ENCODE measurements at regions not wholly inside any gene's neighbourhood (a gene's known extent, or its start where the extent isn't known, plus 50 kb on each side); places are given as distances from the start of the nearest gene placed in this dataset.

- no peak for TF ChIP-seq CTCF (IDR thresholded peaks at IDR 0.05)
- no peak for DNase-seq (ENCODE audit: low spot score)
- no peaks in the 10 kb centered on the region for H3K36me3 ChIP-seq
- no peaks in the 10 kb centered on the region for H3K27me3 ChIP-seq (replicated peaks; ENCODE audit: insufficient read depth)
- no peak overlapping the region for H3K27ac ChIP-seq
- H3K4me1 ChIP-seq (ENCODE audit: control insufficient read depth in 1 of 2, low read depth in 2 of 2) = no peaks in the 10 kb centered on the region
- H3K9me3 ChIP-seq = no peaks in the 10 kb centered on the region
- H3K4me3 ChIP-seq = no peak overlapping the region
- ATAC-seq (ENCODE audit: insufficient number of reproducible peaks, low FRiP score, low read depth) = no peak
Measured at GRCh38 chr12:17470460-17470859, 619.5 kb downstream of the RERGL start.

GRCh38 chr12:17459214-17459613 is 630.8 kb downstream of the RERGL start:
- no peaks in the 10 kb centered on the region for H3K27me3 ChIP-seq (replicated peaks; ENCODE audit: insufficient read depth)
- H3K27ac ChIP-seq = no peak overlapping the region
- ATAC-seq (ENCODE audit: insufficient number of reproducible peaks, low FRiP score, low read depth) = no peak
- no peaks in the 10 kb centered on the region for H3K9me3 ChIP-seq
- TF ChIP-seq CTCF (IDR thresholded peaks at IDR 0.05) = no peak
- H3K4me3 ChIP-seq = no peak overlapping the region
- H3K36me3 ChIP-seq = no peaks in the 10 kb centered on the region
- no peak for DNase-seq (ENCODE audit: low spot score)
- no peaks in the 10 kb centered on the region for H3K4me1 ChIP-seq (ENCODE audit: control insufficient read depth in 1 of 2, low read depth in 2 of 2)

- Histone ChIP-seq H3K4me1 (ENCODE audit: control insufficient read depth in 1 of 2, low read depth in 2 of 2) (no peaks in the 10 kb centered on the region), H3K27me3 (replicated peaks; ENCODE audit: insufficient read depth) (no peaks in the 10 kb centered on the region), H3K9me3 (no peaks in the 10 kb centered on the region), H3K27ac (no peak overlapping the region), H3K4me3 (no peak overlapping the region), H3K36me3 (no peaks in the 10 kb centered on the region)
- DNase-seq (ENCODE audit: low spot score) (no peak), ATAC-seq (ENCODE audit: insufficient number of reproducible peaks, low FRiP score, low read depth) (no peak)
- TF ChIP-seq CTCF (IDR thresholded peaks at IDR 0.05) = no peak
Measured at GRCh38 chr12:17456486-17456885, 633.5 kb downstream of the RERGL start.

- ATAC-seq (ENCODE audit: insufficient number of reproducible peaks, low FRiP score, low read depth) (no peak), DNase-seq (ENCODE audit: low spot score) (no peak)
- Histone ChIP-seq H3K27me3 (replicated peaks; ENCODE audit: insufficient read depth) (no peaks in the 10 kb centered on the region), H3K4me3 (no peak overlapping the region), H3K9me3 (peaks cover 10% of the 10 kb centered on the region), H3K36me3 (no peaks in the 10 kb centered on the region), H3K27ac (no peak overlapping the region), H3K4me1 (ENCODE audit: control insufficient read depth in 1 of 2, low read depth in 2 of 2) (no peaks in the 10 kb centered on the region)
- TF ChIP-seq CTCF (IDR thresholded peaks at IDR 0.05) = no peak
Measured at GRCh38 chr12:17438141-17438540, 651.9 kb downstream of the RERGL start.

GRCh38 chr12:17416748-17417147 is 673.2 kb downstream of the RERGL start:
- TF ChIP-seq CTCF (IDR thresholded peaks at IDR 0.05) = no peak
- DNase-seq (ENCODE audit: low spot score) (no peak), ATAC-seq (ENCODE audit: insufficient number of reproducible peaks, low FRiP score, low read depth) (no peak)
- Histone ChIP-seq H3K27ac (no peak overlapping the region), H3K36me3 (no peaks in the 10 kb centered on the region), H3K27me3 (replicated peaks; ENCODE audit: insufficient read depth) (no peaks in the 10 kb centered on the region), H3K9me3 (no peaks in the 10 kb centered on the region), H3K4me3 (no peak overlapping the region), H3K4me1 (ENCODE audit: control insufficient read depth in 1 of 2, low read depth in 2 of 2) (no peaks in the 10 kb centered on the region)
